OCI-LY3 (cell line): ENCODE measurements at regions not wholly inside any gene's neighbourhood (a gene's known extent, or its start where the extent isn't known, plus 50 kb on each side); places are given as distances from the start of the nearest gene placed in this dataset.

Source experiments
- H2AFZ ChIP-seq: fragments of 200-600, 300-600 bp; shearing (Covaris generic); 2 replicates; pipeline ENCODE4 v1.6.0; 2014; ENCODE audit warnings: antibody characterized with exemption, low read depth, low read length
- H3K27ac ChIP-seq: fragments of 200-600, 300-600 bp; sonication (generic); 2 replicates; pipeline ENCODE4 v1.5.1; 2014; ENCODE audit warnings: mild to moderate bottlenecking, low read length, moderate library complexity, mixed read lengths
- H3K27me3 ChIP-seq: fragments of 200-600, 300-600 bp; sonication (generic); 2 replicates; pipeline ENCODE4 v1.6.1; 2014; ENCODE audit warnings: low read depth, low read length, mixed read lengths
- H3K36me3 ChIP-seq: fragments of 200-600, 300-600 bp; sonication (generic); replicated peaks from 2 replicates; pipeline ENCODE3; 2014; ENCODE audit warnings: low read depth, low read length, mixed read lengths
- H3K4me1 ChIP-seq: fragments of 300-600, 200-600 bp; sonication (generic); 2 replicates; pipeline ENCODE4 v1.6.1; 2014; ENCODE audit warnings: low read length, mixed read lengths
- H3K4me2 ChIP-seq: fragments of 200-600, 300-600 bp; sonication (generic); 2 replicates; pipeline ENCODE4 v1.6.1; 2014; ENCODE audit warnings: low read length, mixed read lengths
- H3K4me3 ChIP-seq: fragments of 300-600, 200-600 bp; sonication (generic); 2 replicates; pipeline ENCODE4 v1.5.1; 2014; ENCODE audit warnings: antibody characterized with exemption, mild to moderate bottlenecking, low read length, moderate library complexity
- H3K79me2 ChIP-seq: fragments of 300-600, 200-600 bp; shearing (Covaris generic); 2 replicates; pipeline ENCODE4 v1.6.1; 2014; ENCODE audit warnings: mild to moderate bottlenecking, low read length, mixed read lengths
- H3K9ac ChIP-seq: fragments of 300-600, 200-600 bp; shearing (Covaris generic); 2 replicates; pipeline ENCODE4 v1.6.0; 2014; ENCODE audit warnings: mild to moderate bottlenecking, low read length, moderate library complexity
- H3K9me3 ChIP-seq: fragments of 200-600, 300-600 bp; shearing (Covaris generic); 2 replicates; pipeline ENCODE4 v1.6.1; 2014; ENCODE audit warnings: low read length, mixed read lengths; ENCODE audit not compliant: insufficient read depth
- H4K20me1 ChIP-seq: fragments of 200-600, 300-600 bp; sonication (generic); 2 replicates; pipeline ENCODE4 v1.6.1; 2016; ENCODE audit warnings: low read length, mixed read lengths; ENCODE audit not compliant: insufficient read depth
- EZH2phosphoT487 ChIP-seq: fragments of 200-600 bp; shearing (Covaris generic); IDR thresholded peaks from 2 replicates; pipeline ENCODE4 v1.6.1; 2018; ENCODE audit warnings: antibody characterized with exemption, mixed run types, low read depth
- TF ChIP-seq, protein P1 (sequence below): fragments of 200-600, 300-600 bp; sonication (generic); IDR thresholded peaks from 2 replicates; pipeline ENCODE4 v1.5.1; 2014; ENCODE audit warnings: antibody characterized with exemption, low read length, low read depth

GRCh38 chr9:1698991-1699390 is 316.2 kb upstream of the SMARCA2 start:
- TF ChIP-seq EZH2phosphoT487: no peak
- TF ChIP-seq, protein P1, sequence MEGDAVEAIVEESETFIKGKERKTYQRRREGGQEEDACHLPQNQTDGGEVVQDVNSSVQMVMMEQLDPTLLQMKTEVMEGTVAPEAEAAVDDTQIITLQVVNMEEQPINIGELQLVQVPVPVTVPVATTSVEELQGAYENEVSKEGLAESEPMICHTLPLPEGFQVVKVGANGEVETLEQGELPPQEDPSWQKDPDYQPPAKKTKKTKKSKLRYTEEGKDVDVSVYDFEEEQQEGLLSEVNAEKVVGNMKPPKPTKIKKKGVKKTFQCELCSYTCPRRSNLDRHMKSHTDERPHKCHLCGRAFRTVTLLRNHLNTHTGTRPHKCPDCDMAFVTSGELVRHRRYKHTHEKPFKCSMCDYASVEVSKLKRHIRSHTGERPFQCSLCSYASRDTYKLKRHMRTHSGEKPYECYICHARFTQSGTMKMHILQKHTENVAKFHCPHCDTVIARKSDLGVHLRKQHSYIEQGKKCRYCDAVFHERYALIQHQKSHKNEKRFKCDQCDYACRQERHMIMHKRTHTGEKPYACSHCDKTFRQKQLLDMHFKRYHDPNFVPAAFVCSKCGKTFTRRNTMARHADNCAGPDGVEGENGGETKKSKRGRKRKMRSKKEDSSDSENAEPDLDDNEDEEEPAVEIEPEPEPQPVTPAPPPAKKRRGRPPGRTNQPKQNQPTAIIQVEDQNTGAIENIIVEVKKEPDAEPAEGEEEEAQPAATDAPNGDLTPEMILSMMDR: no peak
- H3K9ac ChIP-seq: no peak overlapping the region
- H3K9me3 ChIP-seq: no peaks in the 10 kb centered on the region
- H4K20me1 ChIP-seq: no peaks in the 10 kb centered on the region
- no peak overlapping the region for H3K4me3 ChIP-seq
- no peak overlapping the region for H2AFZ ChIP-seq
- no peaks in the 10 kb centered on the region for H3K79me2 ChIP-seq
- no peaks in the 10 kb centered on the region for H3K4me1 ChIP-seq
- no peaks in the 10 kb centered on the region for H3K27me3 ChIP-seq
- H3K27ac ChIP-seq: no peak overlapping the region
- H3K36me3 ChIP-seq: no peaks in the 10 kb centered on the region
- no peak overlapping the region for H3K4me2 ChIP-seq

DNA sequence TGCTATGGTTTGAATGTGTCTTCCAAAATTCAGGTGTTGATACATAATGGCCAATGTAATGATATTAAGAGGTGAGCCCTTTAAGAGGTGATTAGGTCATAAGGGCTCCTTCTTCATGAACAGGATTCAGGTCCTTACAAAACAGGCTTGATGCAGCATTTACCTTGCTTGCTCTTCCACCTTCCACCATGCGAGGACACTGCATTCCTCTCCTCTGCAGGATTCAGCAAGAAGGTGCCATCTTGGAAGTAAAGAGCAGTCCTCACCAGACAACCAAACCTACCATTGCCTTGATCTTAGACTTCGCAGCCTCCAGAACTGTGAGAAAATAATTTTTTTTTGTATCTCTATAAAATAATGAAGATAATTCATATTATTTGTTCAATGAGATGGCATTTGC is 314.0 kb upstream of the SMARCA2 start:
- no peak for TF ChIP-seq EZH2phosphoT487
- TF ChIP-seq, protein P1: 0 out of 2 replicates have a peak, but pooled peaks have one; percentile 5
- H3K27ac ChIP-seq: no peak overlapping the region
- no peaks in the 10 kb centered on the region for H3K79me2 ChIP-seq
- H4K20me1 ChIP-seq: no peaks in the 10 kb centered on the region
- no peak overlapping the region for H3K9ac ChIP-seq
- no peak overlapping the region for H3K4me2 ChIP-seq
- H3K4me1 ChIP-seq: no peaks in the 10 kb centered on the region; the same call in 1 of the 2 replicates
- no peaks in the 10 kb centered on the region for H3K27me3 ChIP-seq
- H2AFZ ChIP-seq: no peak overlapping the region
- H3K4me3 ChIP-seq: no peak overlapping the region
- no peaks in the 10 kb centered on the region for H3K36me3 ChIP-seq
- H3K9me3 ChIP-seq: no peaks in the 10 kb centered on the region

GRCh38 chr9:1702701-1703100 is 312.4 kb upstream of the SMARCA2 start:
- Histone ChIP-seq H3K9ac (no peak overlapping the region), H3K36me3 (no peaks in the 10 kb centered on the region), H3K9me3 (no peaks in the 10 kb centered on the region), H3K27me3 (no peaks in the 10 kb centered on the region), H4K20me1 (no peaks in the 10 kb centered on the region), H3K27ac (no peak overlapping the region), H2AFZ (no peak overlapping the region), H3K4me2 (no peak overlapping the region), H3K79me2 (no peaks in the 10 kb centered on the region), H3K4me1 (no peaks in the 10 kb centered on the region; the same call in 1 of the 2 replicates), H3K4me3 (no peak overlapping the region)
- TF ChIP-seq EZH2phosphoT487: no peak
- TF ChIP-seq, protein P1: no peak

GRCh38 chr9:1707291-1707690 is 307.9 kb upstream of the SMARCA2 start:
- H3K27ac ChIP-seq: no peak overlapping the region

More at GRCh38 chr9:1707291-1707690, 307.9 kb upstream of the SMARCA2 start:
- Histone ChIP-seq H3K79me2 (no peaks in the 10 kb centered on the region), H3K4me3 (no peak overlapping the region), H3K27me3 (no peaks in the 10 kb centered on the region), H3K4me1 (no peaks in the 10 kb centered on the region; the same call in 1 of the 2 replicates), H3K9ac (no peak overlapping the region), H3K9me3 (no peaks in the 10 kb centered on the region), H2AFZ (0 out of 2 replicates have a peak overlapping the region, but pooled peaks have one; percentile 29), H4K20me1 (no peaks in the 10 kb centered on the region), H3K36me3 (no peaks in the 10 kb centered on the region), H3K4me2 (no peak overlapping the region)
- no peak for TF ChIP-seq EZH2phosphoT487
- TF ChIP-seq, protein P1: no peak
